ENCODE measurements at regions not wholly inside any gene's neighbourhood (a gene's known extent, or its start where the extent isn't known, plus 50 kb on each side); places are given as distances from the start of the nearest gene placed in this dataset.

GRCh38 chr5:93201061-93201460 lies 380.0 kb downstream of the NR2F1-AS1 start:
- no peak for TF ChIP-seq CTCF (conservative IDR thresholded peaks at IDR 0.05 in 1 of 2, IDR thresholded peaks at IDR 0.05 in 1 of 2; ENCODE audit: low read depth in 1 of 2, low read length in 2 of 2)
- no peak for TF ChIP-seq EZH2 (IDR thresholded peaks at IDR 0.05; ENCODE audit: low read length, missing control alignments)
- Histone ChIP-seq H3K27ac (ENCODE audit: insufficient read depth, low read length) (no peak overlapping the region), H3K9ac (ENCODE audit: insufficient read depth, low read length) (no peak overlapping the region), H4K20me1 (ENCODE audit: control insufficient read depth, extremely low read depth, insufficient read depth, low read length) (no peaks in the 10 kb centered on the region), H3K27me3 (ENCODE audit: control insufficient read depth, insufficient read depth, low read length) (no peaks in the 10 kb centered on the region), H3K36me3 (ENCODE audit: control insufficient read depth, insufficient read depth, low read length) (no peaks in the 10 kb centered on the region), H3K4me1 (ENCODE audit: control insufficient read depth, extremely low read depth, insufficient read depth, low read length) (no peaks in the 10 kb centered on the region), H3K79me2 (ENCODE audit: control insufficient read depth, insufficient read depth, low read length) (no peaks in the 10 kb centered on the region), H3K4me2 (ENCODE audit: extremely low read depth, insufficient read depth, low read length) (no peak overlapping the region), H3K4me3 (replicated peaks in 1 of 4; ENCODE audit: control extremely low read depth in 1 of 4, insufficient read depth in 1 of 4, low read depth in 3 of 4, low read length in 4 of 4) (no peak overlapping the region), H3K9me3 (ENCODE audit: control insufficient read depth, insufficient read depth, low read depth, low read length) (no peaks in the 10 kb centered on the region), H2AFZ (ENCODE audit: low read length) (no peak overlapping the region)
- no peak for DNase-seq (ENCODE audit: low read depth in 2 of 2)

GRCh38 chr5:93196986-93197385 lies 384.0 kb downstream of the NR2F1-AS1 start:
- Histone ChIP-seq H3K27ac (ENCODE audit: insufficient read depth, low read length) (no peak overlapping the region), H3K9me3 (ENCODE audit: control insufficient read depth, insufficient read depth, low read depth, low read length) (no peaks in the 10 kb centered on the region), H3K4me3 (replicated peaks in 1 of 4; ENCODE audit: control extremely low read depth in 1 of 4, insufficient read depth in 1 of 4, low read depth in 3 of 4, low read length in 4 of 4) (no peak overlapping the region), H3K4me2 (ENCODE audit: extremely low read depth, insufficient read depth, low read length) (no peak overlapping the region), H3K9ac (ENCODE audit: insufficient read depth, low read length) (no peak overlapping the region), H4K20me1 (ENCODE audit: control insufficient read depth, extremely low read depth, insufficient read depth, low read length) (no peaks in the 10 kb centered on the region), H3K4me1 (ENCODE audit: control insufficient read depth, extremely low read depth, insufficient read depth, low read length) (peaks cover 15% of the 10 kb centered on the region), H3K27me3 (ENCODE audit: control insufficient read depth, insufficient read depth, low read length) (no peaks in the 10 kb centered on the region), H2AFZ (ENCODE audit: low read length) (no peak overlapping the region), H3K79me2 (ENCODE audit: control insufficient read depth, insufficient read depth, low read length) (no peaks in the 10 kb centered on the region), H3K36me3 (ENCODE audit: control insufficient read depth, insufficient read depth, low read length) (no peaks in the 10 kb centered on the region)
- no peak for TF ChIP-seq CTCF (conservative IDR thresholded peaks at IDR 0.05 in 1 of 2, IDR thresholded peaks at IDR 0.05 in 1 of 2; ENCODE audit: low read depth in 1 of 2, low read length in 2 of 2)
- TF ChIP-seq EZH2 (IDR thresholded peaks at IDR 0.05; ENCODE audit: low read length, missing control alignments): no peak
- DNase-seq (ENCODE audit: low read depth in 2 of 2): no peak

- peak; percentile 53 to 69 for DNase-seq (ENCODE audit: low read depth in 2 of 2)
- H2AFZ ChIP-seq (ENCODE audit: low read length): no peak overlapping the region
- no peak overlapping the region for H3K27ac ChIP-seq (ENCODE audit: insufficient read depth, low read length)
- no peaks in the 10 kb centered on the region for H3K9me3 ChIP-seq (ENCODE audit: control insufficient read depth, insufficient read depth, low read depth, low read length)
- H3K79me2 ChIP-seq (ENCODE audit: control insufficient read depth, insufficient read depth, low read length): no peaks in the 10 kb centered on the region
- H3K36me3 ChIP-seq (ENCODE audit: control insufficient read depth, insufficient read depth, low read length): no peaks in the 10 kb centered on the region
- no peak for TF ChIP-seq EZH2 (IDR thresholded peaks at IDR 0.05; ENCODE audit: low read length, missing control alignments)
- TF ChIP-seq CTCF (conservative IDR thresholded peaks at IDR 0.05 in 1 of 2, IDR thresholded peaks at IDR 0.05 in 1 of 2; ENCODE audit: low read depth in 1 of 2, low read length in 2 of 2): no peak
- no peak overlapping the region for H3K9ac ChIP-seq (ENCODE audit: insufficient read depth, low read length)
- H3K4me3 ChIP-seq (replicated peaks in 1 of 4; ENCODE audit: control extremely low read depth in 1 of 4, insufficient read depth in 1 of 4, low read depth in 3 of 4, low read length in 4 of 4): no peak overlapping the region
- peak overlapping the region; percentile 32 for H3K4me2 ChIP-seq (ENCODE audit: extremely low read depth, insufficient read depth, low read length)
- H3K27me3 ChIP-seq (ENCODE audit: control insufficient read depth, insufficient read depth, low read length): no peaks in the 10 kb centered on the region
- peaks cover 23% of the 10 kb centered on the region for H3K4me1 ChIP-seq (ENCODE audit: control insufficient read depth, extremely low read depth, insufficient read depth, low read length)
- no peaks in the 10 kb centered on the region for H4K20me1 ChIP-seq (ENCODE audit: control insufficient read depth, extremely low read depth, insufficient read depth, low read length)
Observed at GRCh38 chr5:93193431-93194347, 387.3 kb downstream of the NR2F1-AS1 start.

Data from fibroblast of lung (primary cell).